HEK293 (cell line): ENCODE measurements at regions not wholly inside any gene's neighbourhood (a gene's known extent, or its start where the extent isn't known, plus 50 kb on each side); places are given as distances from the start of the nearest gene placed in this dataset.

Experiments
- CTCF ChIA-PET: fragments of 350-600 bp; formaldehyde crosslinking; extraction: SDS; loops from one replicate; lab custom pipeline; 2021; ENCODE audit warnings: antibody characterized with exemption; lab: Yijun Ruan, JAX
- POLR2A ChIA-PET: fragments of 300-600 bp; formaldehyde crosslinking; extraction: SDS; loops from one replicate; lab custom pipeline; 2020; ENCODE audit warnings: antibody characterized with exemption, inconsistent platforms; lab: Yijun Ruan, JAX
- H3K27ac ChIP-seq: fragments of 200-500 bp; sonication (Bioruptor generic); 2 replicates; pipeline ENCODE4 v1.5.1; 2014; ENCODE audit warnings: low read depth, low read length, control low read depth, inconsistent platforms; ENCODE audit errors: extremely low read depth
- H3K36me3 ChIP-seq, 2 experiments: fragments of 200-500 bp in 1 of 2; sonication (Bioruptor generic) in 1 of 2; 1 replicate in 1 of 2; 2 replicates in 1 of 2; pipeline ENCODE4 v1.5.1; 2014 to 2017; ENCODE audit warnings: inconsistent platforms in 2 of 2, low read length in 2 of 2; ENCODE audit not compliant: control insufficient read depth in 2 of 2, insufficient read depth in 1 of 2
- H3K4me1 ChIP-seq: fragments of 200-500 bp; sonication (Bioruptor generic); 2 replicates; pipeline ENCODE4 v1.5.1; 2014; ENCODE audit warnings: mild to moderate bottlenecking, low read length, inconsistent platforms; ENCODE audit not compliant: control insufficient read depth, insufficient read depth
- H3K4me3 ChIP-seq: 2 replicates; pipeline ENCODE4 v1.5.1; 2011; ENCODE audit warnings: low read depth, mild to moderate bottlenecking, control low read depth, low read length, moderate library complexity
- H3K9me3 ChIP-seq: fragments of 200-500 bp; sonication (Bioruptor generic); 2 replicates; pipeline ENCODE4 v1.5.1; 2014; ENCODE audit warnings: low read depth, low read length, inconsistent platforms; ENCODE audit not compliant: control insufficient read depth, insufficient read depth
- GFI1B ChIP-seq: fragments of 450-650 bp; formaldehyde crosslinking; IDR thresholded peaks from 2 replicates; pipeline ENCODE4 v1.5.1; 2016; ENCODE audit warnings: missing biosample characterization, missing genetic modification characterization
- MEIS1 ChIP-seq: sonication (generic); formaldehyde crosslinking; IDR thresholded peaks from 2 replicates; pipeline ENCODE4 v1.8.1; 2022; ENCODE audit warnings: missing genetic modification reagents, mild to moderate bottlenecking, borderline replicate concordance
- SP3 ChIP-seq: fragments of 450-650 bp; formaldehyde crosslinking; IDR thresholded peaks from 2 replicates; pipeline ENCODE4 v1.5.1; 2016; ENCODE audit warnings: missing biosample characterization, missing genetic modification characterization
- WT1 ChIP-seq: fragments of 450-650 bp; formaldehyde crosslinking; IDR thresholded peaks from 2 replicates; pipeline ENCODE4 v1.5.1; 2016; ENCODE audit warnings: missing biosample characterization, missing genetic modification characterization
- ZNF133 ChIP-seq: fragments of 450-650 bp; formaldehyde crosslinking; IDR thresholded peaks from 2 replicates; pipeline ENCODE4 v1.5.1; 2016; ENCODE audit warnings: missing biosample characterization, missing genetic modification characterization
- ZNF155 ChIP-seq: fragments of 450-650 bp; formaldehyde crosslinking; IDR thresholded peaks from 2 replicates; pipeline ENCODE4 v1.5.1; 2016; ENCODE audit warnings: missing biosample characterization, missing genetic modification characterization
- ZNF16 ChIP-seq: fragments of 450-650 bp; formaldehyde crosslinking; IDR thresholded peaks from 2 replicates; pipeline ENCODE4 v1.5.1; 2016; ENCODE audit warnings: low read depth, missing biosample characterization, missing genetic modification characterization
- ZNF19 ChIP-seq: fragments of 450-650 bp; formaldehyde crosslinking; IDR thresholded peaks from 2 replicates; pipeline ENCODE4; 2016; ENCODE audit warnings: missing biosample characterization, missing genetic modification characterization, low read depth
- ZNF2 ChIP-seq: fragments of 450-650 bp; formaldehyde crosslinking; IDR thresholded peaks from 2 replicates; pipeline ENCODE4 v1.5.1; 2016; ENCODE audit warnings: missing biosample characterization, missing genetic modification characterization
- ZNF335 ChIP-seq: fragments of 450-650 bp; formaldehyde crosslinking; conservative IDR thresholded peaks from 2 replicates; pipeline ENCODE4 v1.5.1; 2016; ENCODE audit warnings: missing biosample characterization, missing genetic modification characterization
- ZNF354C ChIP-seq: fragments of 450-650 bp; formaldehyde crosslinking; IDR thresholded peaks from 2 replicates; pipeline ENCODE4 v1.5.1; 2016; ENCODE audit warnings: missing biosample characterization, missing genetic modification characterization, low read depth, borderline replicate concordance
- ZNF416 ChIP-seq: fragments of 450-650 bp; formaldehyde crosslinking; IDR thresholded peaks from 2 replicates; pipeline ENCODE4 v1.5.1; 2016; ENCODE audit warnings: missing biosample characterization, missing genetic modification characterization
- ZNF501 ChIP-seq: fragments of 450-650 bp; formaldehyde crosslinking; IDR thresholded peaks from 2 replicates; pipeline ENCODE4 v1.5.1; 2016; ENCODE audit warnings: missing biosample characterization, missing genetic modification characterization
- ZNF548 ChIP-seq: fragments of 450-650 bp; formaldehyde crosslinking; IDR thresholded peaks from 2 replicates; pipeline ENCODE4 v1.5.1; 2016; ENCODE audit warnings: missing biosample characterization, missing genetic modification characterization
- ZNF555 ChIP-seq: fragments of 450-650 bp; formaldehyde crosslinking; conservative IDR thresholded peaks from 2 replicates; pipeline ENCODE4 v1.5.1; 2017; ENCODE audit warnings: missing biosample characterization, mild to moderate bottlenecking, missing genetic modification characterization, inconsistent platforms
- ZNF623 ChIP-seq: fragments of 450-650 bp; formaldehyde crosslinking; IDR thresholded peaks from 2 replicates; pipeline ENCODE4 v1.5.1; 2016; ENCODE audit warnings: missing biosample characterization, missing genetic modification characterization
- ZNF626 ChIP-seq: fragments of 450-650 bp; sonication (Bioruptor Pico); formaldehyde crosslinking; IDR thresholded peaks from 2 replicates; pipeline ENCODE4 v1.5.1; 2018; ENCODE audit warnings: missing biosample characterization, missing genetic modification characterization, inconsistent platforms
- ZNF629 ChIP-seq: fragments of 450-650 bp; formaldehyde crosslinking; IDR thresholded peaks from 2 replicates; pipeline ENCODE4 v1.5.1; 2017; ENCODE audit warnings: missing biosample characterization, missing genetic modification characterization
- ZNF701 ChIP-seq: fragments of 450-650 bp; formaldehyde crosslinking; IDR thresholded peaks from 2 replicates; pipeline ENCODE4 v1.5.1; 2016; ENCODE audit warnings: missing biosample characterization, missing genetic modification characterization
- ZNF747 ChIP-seq: fragments of 450-650 bp; formaldehyde crosslinking; IDR thresholded peaks from 2 replicates; pipeline ENCODE4 v1.5.1; 2016; ENCODE audit warnings: missing biosample characterization, missing genetic modification characterization
- ZNF837 ChIP-seq: fragments of 450-650 bp; formaldehyde crosslinking; IDR thresholded peaks from 2 replicates; pipeline ENCODE4 v1.5.1; 2016; ENCODE audit warnings: missing biosample characterization, missing genetic modification characterization
- TF ChIP-seq, protein P1 (sequence below): fragments of 450-650 bp; formaldehyde crosslinking; IDR thresholded peaks from 2 replicates; pipeline ENCODE4 v1.5.1; 2016; ENCODE audit warnings: missing biosample characterization, missing genetic modification characterization, borderline replicate concordance
- TF ChIP-seq, protein P2 (sequence below): fragments of 450-650 bp; formaldehyde crosslinking; IDR thresholded peaks from 2 replicates; pipeline ENCODE4 v1.5.1; 2017; ENCODE audit warnings: missing biosample characterization, missing genetic modification characterization
- TF ChIP-seq, protein P3 (sequence below): fragments of 450-650 bp; formaldehyde crosslinking; IDR thresholded peaks from 2 replicates; pipeline ENCODE4 v1.5.1; 2016; ENCODE audit warnings: missing biosample characterization, missing genetic modification characterization
- TF ChIP-seq, protein P4 (sequence below): fragments of 450-650 bp; formaldehyde crosslinking; IDR thresholded peaks from 2 replicates; pipeline ENCODE4 v1.5.1; 2016; ENCODE audit warnings: missing biosample characterization, missing genetic modification characterization

DNA sequence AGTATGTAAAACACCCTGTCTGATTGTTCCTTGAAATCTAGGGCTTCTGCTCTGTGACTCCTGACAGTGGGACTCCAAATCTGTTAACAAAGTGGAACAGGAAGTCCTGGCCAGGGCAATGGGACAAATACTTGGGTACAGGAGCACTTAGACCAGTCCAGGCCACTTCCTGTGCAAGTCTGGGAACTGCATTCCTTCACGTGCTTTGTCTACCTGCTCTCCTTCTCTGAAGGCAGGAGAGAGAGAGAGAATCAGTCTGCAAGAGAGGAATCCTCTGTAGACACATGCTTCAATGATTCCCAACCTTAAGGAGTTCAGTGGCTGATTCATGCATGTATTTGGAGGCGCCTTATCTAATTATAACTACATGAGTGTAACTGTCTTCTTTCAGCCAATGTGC is 530.2 kb downstream of the GATA3 start:
- TF ChIP-seq ZNF747 (tag by site-specific recombination): no peak
- no peak for TF ChIP-seq ZNF623 (tag by site-specific recombination)
- TF ChIP-seq ZNF16: no peak
- no peak for TF ChIP-seq ZNF701 (tag by site-specific recombination)
- TF ChIP-seq ZNF2 (tag by site-specific recombination): no peak
- TF ChIP-seq, protein P1, sequence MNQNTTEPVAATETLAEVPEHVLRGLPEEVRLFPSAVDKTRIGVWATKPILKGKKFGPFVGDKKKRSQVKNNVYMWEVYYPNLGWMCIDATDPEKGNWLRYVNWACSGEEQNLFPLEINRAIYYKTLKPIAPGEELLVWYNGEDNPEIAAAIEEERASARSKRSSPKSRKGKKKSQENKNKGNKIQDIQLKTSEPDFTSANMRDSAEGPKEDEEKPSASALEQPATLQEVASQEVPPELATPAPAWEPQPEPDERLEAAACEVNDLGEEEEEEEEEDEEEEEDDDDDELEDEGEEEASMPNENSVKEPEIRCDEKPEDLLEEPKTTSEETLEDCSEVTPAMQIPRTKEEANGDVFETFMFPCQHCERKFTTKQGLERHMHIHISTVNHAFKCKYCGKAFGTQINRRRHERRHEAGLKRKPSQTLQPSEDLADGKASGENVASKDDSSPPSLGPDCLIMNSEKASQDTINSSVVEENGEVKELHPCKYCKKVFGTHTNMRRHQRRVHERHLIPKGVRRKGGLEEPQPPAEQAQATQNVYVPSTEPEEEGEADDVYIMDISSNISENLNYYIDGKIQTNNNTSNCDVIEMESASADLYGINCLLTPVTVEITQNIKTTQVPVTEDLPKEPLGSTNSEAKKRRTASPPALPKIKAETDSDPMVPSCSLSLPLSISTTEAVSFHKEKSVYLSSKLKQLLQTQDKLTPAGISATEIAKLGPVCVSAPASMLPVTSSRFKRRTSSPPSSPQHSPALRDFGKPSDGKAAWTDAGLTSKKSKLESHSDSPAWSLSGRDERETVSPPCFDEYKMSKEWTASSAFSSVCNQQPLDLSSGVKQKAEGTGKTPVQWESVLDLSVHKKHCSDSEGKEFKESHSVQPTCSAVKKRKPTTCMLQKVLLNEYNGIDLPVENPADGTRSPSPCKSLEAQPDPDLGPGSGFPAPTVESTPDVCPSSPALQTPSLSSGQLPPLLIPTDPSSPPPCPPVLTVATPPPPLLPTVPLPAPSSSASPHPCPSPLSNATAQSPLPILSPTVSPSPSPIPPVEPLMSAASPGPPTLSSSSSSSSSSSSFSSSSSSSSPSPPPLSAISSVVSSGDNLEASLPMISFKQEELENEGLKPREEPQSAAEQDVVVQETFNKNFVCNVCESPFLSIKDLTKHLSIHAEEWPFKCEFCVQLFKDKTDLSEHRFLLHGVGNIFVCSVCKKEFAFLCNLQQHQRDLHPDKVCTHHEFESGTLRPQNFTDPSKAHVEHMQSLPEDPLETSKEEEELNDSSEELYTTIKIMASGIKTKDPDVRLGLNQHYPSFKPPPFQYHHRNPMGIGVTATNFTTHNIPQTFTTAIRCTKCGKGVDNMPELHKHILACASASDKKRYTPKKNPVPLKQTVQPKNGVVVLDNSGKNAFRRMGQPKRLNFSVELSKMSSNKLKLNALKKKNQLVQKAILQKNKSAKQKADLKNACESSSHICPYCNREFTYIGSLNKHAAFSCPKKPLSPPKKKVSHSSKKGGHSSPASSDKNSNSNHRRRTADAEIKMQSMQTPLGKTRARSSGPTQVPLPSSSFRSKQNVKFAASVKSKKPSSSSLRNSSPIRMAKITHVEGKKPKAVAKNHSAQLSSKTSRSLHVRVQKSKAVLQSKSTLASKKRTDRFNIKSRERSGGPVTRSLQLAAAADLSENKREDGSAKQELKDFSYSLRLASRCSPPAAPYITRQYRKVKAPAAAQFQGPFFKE (tag by site-specific recombination): no peak
- TF ChIP-seq ZNF354C (tag by site-specific recombination): no peak
- no peak for TF ChIP-seq ZNF837 (tag by site-specific recombination)
- no peak for TF ChIP-seq ZNF629 (tag by site-specific recombination)
- TF ChIP-seq ZNF416 (tag by site-specific recombination): no peak
- no peak for TF ChIP-seq GFI1B (tag by site-specific recombination)
- TF ChIP-seq MEIS1 (CRISPR knock-in tag): no peak
- TF ChIP-seq, protein P2, sequence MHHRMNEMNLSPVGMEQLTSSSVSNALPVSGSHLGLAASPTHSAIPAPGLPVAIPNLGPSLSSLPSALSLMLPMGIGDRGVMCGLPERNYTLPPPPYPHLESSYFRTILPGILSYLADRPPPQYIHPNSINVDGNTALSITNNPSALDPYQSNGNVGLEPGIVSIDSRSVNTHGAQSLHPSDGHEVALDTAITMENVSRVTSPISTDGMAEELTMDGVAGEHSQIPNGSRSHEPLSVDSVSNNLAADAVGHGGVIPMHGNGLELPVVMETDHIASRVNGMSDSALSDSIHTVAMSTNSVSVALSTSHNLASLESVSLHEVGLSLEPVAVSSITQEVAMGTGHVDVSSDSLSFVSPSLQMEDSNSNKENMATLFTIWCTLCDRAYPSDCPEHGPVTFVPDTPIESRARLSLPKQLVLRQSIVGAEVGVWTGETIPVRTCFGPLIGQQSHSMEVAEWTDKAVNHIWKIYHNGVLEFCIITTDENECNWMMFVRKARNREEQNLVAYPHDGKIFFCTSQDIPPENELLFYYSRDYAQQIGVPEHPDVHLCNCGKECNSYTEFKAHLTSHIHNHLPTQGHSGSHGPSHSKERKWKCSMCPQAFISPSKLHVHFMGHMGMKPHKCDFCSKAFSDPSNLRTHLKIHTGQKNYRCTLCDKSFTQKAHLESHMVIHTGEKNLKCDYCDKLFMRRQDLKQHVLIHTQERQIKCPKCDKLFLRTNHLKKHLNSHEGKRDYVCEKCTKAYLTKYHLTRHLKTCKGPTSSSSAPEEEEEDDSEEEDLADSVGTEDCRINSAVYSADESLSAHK (tag by site-specific recombination): no peak
- TF ChIP-seq ZNF19: no peak
- TF ChIP-seq, protein P3, sequence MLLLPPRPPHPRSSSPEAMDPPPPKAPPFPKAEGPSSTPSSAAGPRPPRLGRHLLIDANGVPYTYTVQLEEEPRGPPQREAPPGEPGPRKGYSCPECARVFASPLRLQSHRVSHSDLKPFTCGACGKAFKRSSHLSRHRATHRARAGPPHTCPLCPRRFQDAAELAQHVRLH (tag by site-specific recombination): no peak
- TF ChIP-seq SP3 (tag by site-specific recombination): no peak
- no peak for TF ChIP-seq ZNF555 (tag by site-specific recombination)
- no peak overlapping the region for H3K27ac ChIP-seq
- POLR2A ChIA-PET: no interaction called here
- CTCF ChIA-PET: no interaction called here
- H3K4me3 ChIP-seq: no peak overlapping the region
- H3K4me1 ChIP-seq: no peaks in the 10 kb centered on the region
- no peaks in the 10 kb centered on the region for H3K9me3 ChIP-seq
- no peaks in the 10 kb centered on the region for H3K36me3 ChIP-seq

DNA sequence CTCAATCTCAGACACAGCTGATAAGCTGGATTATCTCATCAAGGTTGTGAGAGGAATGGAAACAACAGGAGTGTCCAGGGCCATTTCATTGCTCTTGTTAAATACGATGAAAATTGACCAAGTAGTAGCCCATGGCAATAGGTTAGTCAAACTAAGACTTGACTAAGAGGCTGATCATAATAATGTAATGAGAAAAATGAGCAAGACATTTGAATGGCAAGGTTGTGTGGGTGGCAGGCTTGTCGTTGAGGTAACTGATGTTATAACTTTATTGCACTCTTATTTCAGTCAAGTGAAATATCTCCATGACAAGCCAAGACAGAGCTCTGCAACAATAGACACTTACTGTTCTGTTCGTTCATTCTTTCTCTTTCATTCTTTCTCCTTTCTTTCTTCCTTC is 532.0 kb downstream of the GATA3 start:
- Histone ChIP-seq H3K27ac (no peak overlapping the region), H3K9me3 (no peaks in the 10 kb centered on the region), H3K4me3 (no peak overlapping the region), H3K36me3 (no peaks in the 10 kb centered on the region), H3K4me1 (no peaks in the 10 kb centered on the region)
- CTCF ChIA-PET: no interaction called here
- POLR2A ChIA-PET: no interaction called here
- TF ChIP-seq, protein P4, sequence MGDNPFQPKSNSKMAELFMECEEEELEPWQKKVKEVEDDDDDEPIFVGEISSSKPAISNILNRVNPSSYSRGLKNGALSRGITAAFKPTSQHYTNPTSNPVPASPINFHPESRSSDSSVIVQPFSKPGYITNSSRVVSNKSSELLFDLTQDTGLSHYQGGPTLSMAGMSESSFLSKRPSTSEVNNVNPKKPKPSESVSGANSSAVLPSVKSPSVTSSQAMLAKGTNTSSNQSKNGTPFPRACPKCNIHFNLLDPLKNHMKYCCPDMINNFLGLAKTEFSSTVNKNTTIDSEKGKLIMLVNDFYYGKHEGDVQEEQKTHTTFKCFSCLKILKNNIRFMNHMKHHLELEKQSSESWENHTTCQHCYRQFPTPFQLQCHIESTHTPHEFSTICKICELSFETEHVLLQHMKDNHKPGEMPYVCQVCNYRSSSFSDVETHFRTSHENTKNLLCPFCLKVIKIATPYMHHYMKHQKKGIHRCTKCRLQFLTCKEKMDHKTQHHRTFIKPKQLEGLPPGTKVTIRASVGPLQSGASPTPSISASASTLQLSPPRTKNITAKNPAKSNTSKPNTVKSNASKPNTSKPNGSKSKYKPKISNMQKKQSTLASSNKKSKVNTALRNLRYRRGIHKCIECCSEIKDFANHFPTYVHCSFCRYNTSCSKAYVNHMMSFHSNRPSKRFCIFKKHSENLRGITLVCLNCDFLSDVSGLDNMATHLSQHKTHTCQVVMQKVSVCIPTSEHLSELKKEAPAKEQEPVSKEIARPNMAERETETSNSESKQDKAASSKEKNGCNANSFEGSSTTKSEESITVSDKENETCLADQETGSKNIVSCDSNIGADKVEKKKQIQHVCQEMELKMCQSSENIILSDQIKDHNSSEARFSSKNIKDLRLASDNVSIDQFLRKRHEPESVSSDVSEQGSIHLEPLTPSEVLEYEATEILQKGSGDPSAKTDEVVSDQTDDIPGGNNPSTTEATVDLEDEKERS (tag by site-specific recombination): no peak
- TF ChIP-seq WT1 (tag by site-specific recombination) (no peak), ZNF133 (tag by site-specific recombination) (no peak), ZNF837 (tag by site-specific recombination) (no peak), ZNF626 (tag by site-specific recombination) (no peak), ZNF548 (tag by site-specific recombination) (no peak), ZNF501 (tag by site-specific recombination) (no peak), ZNF335 (tag by site-specific recombination) (no peak), ZNF155 (tag by site-specific recombination) (no peak)
